ENCODE measurements at regions not wholly inside any gene's neighbourhood (a gene's known extent, or its start where the extent isn't known, plus 50 kb on each side); places are given as distances from the start of the nearest gene placed in this dataset.

DNA sequence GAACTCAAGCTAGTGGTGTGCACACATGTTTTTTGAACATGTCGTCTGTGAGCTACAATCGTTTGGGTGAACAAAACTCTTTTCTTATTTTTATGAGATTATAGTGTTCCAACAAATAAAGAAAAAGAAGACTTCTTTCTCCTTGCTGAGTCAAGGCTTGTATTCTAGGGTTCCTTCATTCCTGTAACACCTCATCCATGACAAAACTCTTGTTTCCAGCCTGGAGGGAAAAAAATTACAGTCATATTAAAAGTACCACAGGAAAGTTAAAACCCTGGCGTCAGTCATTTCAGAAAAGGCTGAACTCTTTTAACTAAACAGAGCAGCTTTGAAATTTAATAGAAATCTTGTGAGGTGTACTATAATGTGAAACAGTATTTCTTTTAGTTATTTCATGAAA lies 79.2 kb upstream of the BOD1L1 start (continued):
- TF ChIP-seq CHD7 (IDR thresholded peaks at IDR 0.05; ENCODE audit: insufficient replicate concordance, low read length), result no peak
- TF ChIP-seq MAFK (IDR thresholded peaks at IDR 0.05; ENCODE audit: low read depth, low read length), result no peak
- no peak for TF ChIP-seq RXRA (IDR thresholded peaks at IDR 0.05; ENCODE audit: insufficient read depth, low read depth, low read length)
- TF ChIP-seq CHD1 (IDR thresholded peaks at IDR 0.05; ENCODE audit: low read depth, low read length), result no peak
- no peak for TF ChIP-seq GTF2F1 (IDR thresholded peaks at IDR 0.05; ENCODE audit: borderline replicate concordance, low read depth, low read length)

Measured in H1 (cell line).